ENCODE measurements at regions not wholly inside any gene's neighbourhood (a gene's known extent, or its start where the extent isn't known, plus 50 kb on each side); places are given as distances from the start of the nearest gene placed in this dataset.
A peak's percentile ranks its signal among the peaks of the same experiment; 100 is the strongest.

GRCh38 chr9:105064248-105065097 is 136.5 kb upstream of the ABCA1 start:
- DNase-seq (ENCODE audit: low spot score), result peak; percentile 86

DNA sequence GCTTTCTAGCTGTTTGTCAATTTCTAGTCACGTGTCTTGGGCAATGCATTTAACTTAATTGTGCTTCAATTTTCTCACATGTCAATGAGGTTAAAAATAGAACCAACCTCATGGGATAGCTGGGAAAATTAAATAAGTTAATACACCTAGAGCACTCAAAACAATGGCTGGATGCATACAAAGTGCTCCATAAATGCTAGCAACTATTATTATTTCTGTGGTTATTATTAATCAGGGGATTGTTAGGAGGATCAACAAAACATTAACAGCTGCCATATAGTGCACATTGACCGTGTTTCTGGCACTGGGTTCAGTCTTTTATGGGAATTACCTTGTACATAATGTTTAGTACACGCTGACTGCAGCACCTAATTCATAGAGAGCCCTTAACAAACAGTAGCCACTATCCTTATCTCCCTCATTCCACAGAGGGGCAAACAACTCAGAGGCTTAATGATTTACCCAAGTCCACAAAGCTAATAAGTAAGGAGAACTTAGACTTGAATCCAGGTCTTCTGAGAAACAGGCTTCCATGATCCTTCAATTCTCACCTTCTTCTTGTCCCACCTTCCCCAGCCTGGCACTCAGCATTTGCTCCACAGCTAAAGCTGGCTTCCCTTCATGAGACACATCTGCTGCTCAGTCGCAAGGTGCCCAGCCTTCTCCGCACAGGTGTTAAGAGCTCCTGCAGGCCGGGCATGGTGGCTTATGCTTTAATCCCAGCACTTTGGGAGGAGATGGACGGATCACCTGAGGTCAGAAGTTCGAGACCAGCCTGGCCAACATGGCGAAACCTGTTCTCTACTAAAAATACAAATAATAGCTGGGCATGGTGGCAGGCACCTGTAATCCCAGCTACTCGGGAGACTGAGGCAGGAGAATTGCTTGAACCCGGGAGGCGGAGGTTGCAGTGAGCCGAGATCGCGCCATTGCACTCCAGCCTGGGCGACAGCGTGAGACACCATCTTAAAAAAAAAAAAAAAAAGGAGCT is 137.4 kb upstream of the ABCA1 start:
- peak; percentile 49 for DNase-seq (ENCODE audit: low spot score)

DNA sequence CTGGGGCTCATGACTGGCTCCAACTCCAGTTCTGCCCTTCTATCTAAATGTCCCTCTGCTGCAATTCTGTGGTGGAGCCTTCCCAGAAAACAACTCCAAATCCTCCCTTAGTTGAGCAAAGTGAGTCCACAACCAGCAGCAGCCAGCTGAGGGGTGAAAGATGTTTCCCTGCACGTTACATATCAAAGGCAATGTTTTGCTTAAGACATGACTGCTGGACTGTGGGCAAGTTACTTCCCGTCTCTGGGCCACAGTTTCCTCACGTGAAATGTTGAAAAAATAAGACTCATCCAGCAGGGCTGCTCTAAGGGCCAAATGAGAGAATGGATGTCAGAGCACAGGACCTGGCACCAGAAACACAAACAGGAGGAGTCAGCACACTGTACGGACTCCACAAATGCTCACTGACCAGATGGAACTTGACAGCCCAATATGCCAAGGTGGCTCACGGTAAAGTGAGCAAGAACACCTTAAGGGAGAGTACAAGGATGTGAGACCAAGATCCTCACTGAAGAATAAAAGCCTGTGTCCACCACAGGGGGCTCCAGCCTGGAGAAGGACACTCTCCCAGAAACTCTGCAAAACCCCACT is 138.4 kb upstream of the ABCA1 start:
- no peak for DNase-seq (ENCODE audit: low spot score)

GRCh38 chr9:105067895-105068580 is 140.1 kb upstream of the ABCA1 start:
- no peak for DNase-seq (ENCODE audit: low spot score)

GRCh38 chr9:105069285-105069684 is 141.3 kb upstream of the ABCA1 start:
- no peak for DNase-seq (ENCODE audit: low spot score)

DNA sequence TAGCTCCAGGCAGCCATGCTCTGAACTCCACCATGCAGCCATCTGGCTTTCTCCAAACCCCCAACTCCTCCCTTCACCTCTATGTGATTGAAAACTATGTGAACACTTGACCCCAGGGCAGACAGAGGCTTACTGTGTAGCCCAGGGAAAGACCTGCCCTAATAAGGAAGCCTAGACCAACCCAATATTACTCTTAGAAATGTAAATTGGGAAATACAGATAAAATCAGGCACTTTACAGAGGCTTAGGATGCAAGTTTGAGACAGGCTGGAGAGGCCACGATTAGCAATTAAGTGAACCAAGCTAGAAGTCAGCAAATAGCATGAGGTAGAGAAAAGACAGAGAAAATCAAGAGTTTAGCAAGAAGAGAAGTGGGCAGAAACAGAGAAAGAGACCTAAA is 141.7 kb upstream of the ABCA1 start:
- DNase-seq (ENCODE audit: low spot score), result no peak

DNA sequence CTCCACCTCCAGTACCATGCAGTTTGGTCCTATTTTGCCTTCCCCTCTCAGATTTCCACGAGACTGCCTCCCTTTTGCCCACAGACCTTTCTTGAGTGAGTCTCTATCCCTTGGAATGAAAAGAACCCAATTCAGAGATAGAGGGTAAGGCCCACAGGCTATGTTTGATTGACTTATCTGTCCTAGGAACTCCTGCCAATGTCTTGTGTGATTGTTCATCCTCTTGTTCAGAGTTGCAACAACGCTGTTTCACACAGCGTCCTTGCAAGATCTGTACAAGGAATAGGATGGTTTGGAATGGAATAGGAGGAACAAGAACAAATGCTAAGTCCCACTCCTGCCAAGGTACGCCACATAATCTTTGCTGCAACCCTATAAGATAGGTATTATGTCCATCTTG is 142.2 kb upstream of the ABCA1 start:
- no peak for DNase-seq (ENCODE audit: low spot score)

GRCh38 chr9:105072476-105072875 is 144.5 kb upstream of the ABCA1 start:
- DNase-seq (ENCODE audit: low spot score), result no peak

GRCh38 chr9:105073147-105073546 is 145.2 kb upstream of the ABCA1 start:
- DNase-seq (ENCODE audit: low spot score), result no peak

- no peak for DNase-seq (ENCODE audit: low spot score)
Measured at GRCh38 chr9:105074491-105074890, 146.5 kb upstream of the ABCA1 start.

- no peak for DNase-seq (ENCODE audit: low spot score)
Measured at GRCh38 chr9:105076729-105077128, 148.8 kb upstream of the ABCA1 start.

GRCh38 chr9:105079457-105079856 is 151.5 kb upstream of the ABCA1 start:
- DNase-seq (ENCODE audit: low spot score), result no peak

GRCh38 chr9:105082843-105083242 is 154.9 kb upstream of the ABCA1 start:
- DNase-seq (ENCODE audit: low spot score), result no peak

DNA sequence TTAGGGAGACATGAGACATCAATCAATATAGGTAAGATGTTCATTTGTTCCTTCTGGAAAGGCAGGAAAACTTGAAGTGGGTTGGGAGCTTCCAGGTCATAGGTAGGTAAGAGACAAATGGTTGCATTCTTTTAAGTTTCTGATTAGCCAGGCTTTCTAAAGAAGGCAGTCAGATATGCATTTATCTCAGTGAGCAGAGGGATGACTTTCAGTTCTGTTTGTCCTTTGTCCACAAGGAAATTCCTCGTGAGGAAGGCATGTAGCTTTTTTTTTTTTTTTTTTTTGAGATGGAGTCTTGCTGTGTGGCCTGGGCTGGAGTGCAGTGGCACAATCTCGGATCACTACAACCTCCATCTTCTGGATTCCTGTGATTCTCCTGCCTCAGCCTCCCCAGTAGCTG is 155.3 kb upstream of the ABCA1 start:
- no peak for DNase-seq (ENCODE audit: low spot score)

- DNase-seq (ENCODE audit: low spot score), result no peak
Measured at GRCh38 chr9:105087910-105088898, 156.2 kb upstream of the SLC44A1 start.

GRCh38 chr9:105089874-105090273 is 154.6 kb upstream of the SLC44A1 start:
- no peak for DNase-seq (ENCODE audit: low spot score)

DNA sequence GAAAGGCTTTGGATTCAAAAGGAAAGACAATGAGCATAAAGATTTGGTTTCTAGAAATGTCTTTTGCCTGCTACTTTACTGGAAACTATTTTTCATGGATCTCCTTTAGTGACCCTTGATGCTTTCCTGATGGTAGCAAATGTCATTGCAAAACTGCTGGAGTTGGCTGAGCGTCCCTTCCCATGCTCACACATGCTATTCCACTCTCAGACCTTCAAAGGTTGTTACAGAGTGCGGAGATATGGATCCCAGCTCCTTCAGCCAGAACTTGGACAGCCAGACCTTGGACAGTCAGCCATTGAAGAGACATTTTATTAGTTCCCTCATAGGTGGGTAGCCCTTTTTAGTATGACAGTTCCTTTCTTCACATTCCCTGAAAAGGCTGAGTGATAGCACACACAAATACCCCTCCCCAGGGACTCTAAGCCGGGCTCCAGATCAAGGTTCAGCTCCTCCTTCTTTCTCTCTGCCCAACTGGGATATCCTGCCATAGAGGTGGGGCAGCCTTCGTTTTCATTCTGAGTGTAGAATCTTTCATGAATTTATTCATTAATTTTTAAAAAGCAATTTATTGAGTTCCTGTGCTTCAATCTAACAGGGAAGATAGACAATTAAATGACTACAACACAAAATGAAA is 153.3 kb upstream of the SLC44A1 start:
- DNase-seq (ENCODE audit: low spot score), result no peak

- no peak for DNase-seq (ENCODE audit: low spot score)
Measured at GRCh38 chr9:105093685-105094084, 150.8 kb upstream of the SLC44A1 start.

DNA sequence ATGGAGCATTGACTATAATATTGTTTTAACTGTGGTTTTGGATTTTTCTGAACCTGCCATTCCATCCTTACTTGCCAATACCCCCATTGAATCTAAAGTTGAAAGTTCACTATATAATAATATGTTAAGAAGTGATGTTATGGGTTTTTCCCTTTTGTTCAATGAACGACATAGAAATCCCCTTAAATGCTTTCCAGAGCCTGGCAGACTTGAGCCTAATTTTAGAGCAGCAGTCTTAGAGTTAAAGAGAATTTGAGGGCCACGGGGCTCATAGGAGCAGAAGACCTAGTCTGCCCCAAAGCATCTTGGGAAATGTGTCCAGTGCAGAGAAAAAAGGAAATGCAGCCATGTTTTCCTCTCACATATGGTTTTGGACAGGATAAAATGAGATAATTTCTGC is 146.1 kb upstream of the SLC44A1 start:
- no peak for DNase-seq (ENCODE audit: low spot score)

GRCh38 chr9:105103776-105104175 is 140.7 kb upstream of the SLC44A1 start:
- no peak for DNase-seq (ENCODE audit: low spot score)

Data from HT-29 (cell line).